ENCODE measurements at regions not wholly inside any gene's neighbourhood (a gene's known extent, or its start where the extent isn't known, plus 50 kb on each side); places are given as distances from the start of the nearest gene placed in this dataset.
"Not testable (repeated sequence)": the region's sequence is repeated elsewhere in the genome, so short reads cannot be mapped to it uniquely, and the experiment has no call there.

DNA sequence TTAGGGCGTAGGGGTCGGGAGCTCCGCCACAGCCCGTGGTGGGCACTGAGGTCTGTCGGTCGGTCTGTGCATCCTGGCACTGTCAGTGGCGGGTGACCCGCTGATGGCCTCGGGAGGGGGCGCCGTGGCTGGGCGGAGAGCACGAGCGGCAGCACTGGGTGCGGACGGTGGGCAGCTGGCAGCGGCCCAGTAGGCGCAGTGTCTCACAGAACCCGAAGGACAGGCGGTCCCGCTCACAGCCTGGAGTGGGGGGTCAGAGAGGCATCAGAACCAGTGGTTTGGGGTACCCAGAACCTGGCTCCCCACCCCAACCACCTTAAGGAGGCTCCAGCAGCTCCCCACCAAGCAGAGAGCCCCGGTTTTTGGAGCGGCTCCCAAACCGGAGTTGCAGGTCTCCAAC lies 124.9 kb upstream of the AKAP13 start:
- TF ChIP-seq, protein P1, sequence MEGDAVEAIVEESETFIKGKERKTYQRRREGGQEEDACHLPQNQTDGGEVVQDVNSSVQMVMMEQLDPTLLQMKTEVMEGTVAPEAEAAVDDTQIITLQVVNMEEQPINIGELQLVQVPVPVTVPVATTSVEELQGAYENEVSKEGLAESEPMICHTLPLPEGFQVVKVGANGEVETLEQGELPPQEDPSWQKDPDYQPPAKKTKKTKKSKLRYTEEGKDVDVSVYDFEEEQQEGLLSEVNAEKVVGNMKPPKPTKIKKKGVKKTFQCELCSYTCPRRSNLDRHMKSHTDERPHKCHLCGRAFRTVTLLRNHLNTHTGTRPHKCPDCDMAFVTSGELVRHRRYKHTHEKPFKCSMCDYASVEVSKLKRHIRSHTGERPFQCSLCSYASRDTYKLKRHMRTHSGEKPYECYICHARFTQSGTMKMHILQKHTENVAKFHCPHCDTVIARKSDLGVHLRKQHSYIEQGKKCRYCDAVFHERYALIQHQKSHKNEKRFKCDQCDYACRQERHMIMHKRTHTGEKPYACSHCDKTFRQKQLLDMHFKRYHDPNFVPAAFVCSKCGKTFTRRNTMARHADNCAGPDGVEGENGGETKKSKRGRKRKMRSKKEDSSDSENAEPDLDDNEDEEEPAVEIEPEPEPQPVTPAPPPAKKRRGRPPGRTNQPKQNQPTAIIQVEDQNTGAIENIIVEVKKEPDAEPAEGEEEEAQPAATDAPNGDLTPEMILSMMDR (conservative IDR thresholded peaks at IDR 0.05 in 1 of 2, IDR thresholded peaks at IDR 0.05 in 1 of 2; ENCODE audit: extremely low read depth in 1 of 2, insufficient read depth in 1 of 2, low read depth in 1 of 2, low read length in 2 of 2) = not testable (repeated sequence)
- TF ChIP-seq EZH2 (IDR thresholded peaks at IDR 0.05; ENCODE audit: borderline replicate concordance, low read length) = not testable (repeated sequence)
